Endothelial cell (in vitro differentiated cells): ENCODE measurements at regions not wholly inside any gene's neighbourhood (a gene's known extent, or its start where the extent isn't known, plus 50 kb on each side); places are given as distances from the start of the nearest gene placed in this dataset.
"Not testable (repeated sequence)": the region's sequence is repeated elsewhere in the genome, so short reads cannot be mapped to it uniquely, and the experiment has no call there.

Experiments
- DNase-seq: peaks from one replicate; pipeline ENCODE4 v3.0.0; 2021; ENCODE audit warnings: low spot score
- H3K27ac Mint-ChIP-seq: one replicate; pipeline ENCODE4 v1.8.0; 2021; ENCODE audit warnings: mixed read lengths, inconsistent platforms; ENCODE audit not compliant: unreplicated experiment
- H3K27me3 Mint-ChIP-seq: one replicate; pipeline ENCODE4 v1.8.0; 2021; ENCODE audit warnings: mild to moderate bottlenecking, moderate library complexity, mixed read lengths, inconsistent platforms; ENCODE audit not compliant: unreplicated experiment
- H3K36me3 Mint-ChIP-seq: one replicate; pipeline ENCODE4 v1.8.0; 2021; ENCODE audit warnings: mild to moderate bottlenecking, low read depth, mixed read lengths, inconsistent platforms; ENCODE audit not compliant: unreplicated experiment
- H3K4me1 Mint-ChIP-seq: one replicate; pipeline ENCODE4 v1.8.0; 2021; ENCODE audit warnings: mild to moderate bottlenecking, mixed read lengths, inconsistent platforms; ENCODE audit not compliant: unreplicated experiment
- H3K4me3 Mint-ChIP-seq: one replicate; pipeline ENCODE4 v1.8.0; 2021; ENCODE audit warnings: mild to moderate bottlenecking, mixed read lengths, inconsistent platforms; ENCODE audit not compliant: unreplicated experiment
- H3K9me3 Mint-ChIP-seq: one replicate; pipeline ENCODE4 v1.8.0; 2021; ENCODE audit warnings: mixed read lengths, inconsistent platforms; ENCODE audit not compliant: unreplicated experiment
- CTCF ChIP-seq: fragments of 200-600 bp; sonication (generic); IDR thresholded peaks from one replicate; pipeline ENCODE4 v1.5.0; 2021; ENCODE audit warnings: antibody characterized with exemption; ENCODE audit not compliant: unreplicated experiment

DNA sequence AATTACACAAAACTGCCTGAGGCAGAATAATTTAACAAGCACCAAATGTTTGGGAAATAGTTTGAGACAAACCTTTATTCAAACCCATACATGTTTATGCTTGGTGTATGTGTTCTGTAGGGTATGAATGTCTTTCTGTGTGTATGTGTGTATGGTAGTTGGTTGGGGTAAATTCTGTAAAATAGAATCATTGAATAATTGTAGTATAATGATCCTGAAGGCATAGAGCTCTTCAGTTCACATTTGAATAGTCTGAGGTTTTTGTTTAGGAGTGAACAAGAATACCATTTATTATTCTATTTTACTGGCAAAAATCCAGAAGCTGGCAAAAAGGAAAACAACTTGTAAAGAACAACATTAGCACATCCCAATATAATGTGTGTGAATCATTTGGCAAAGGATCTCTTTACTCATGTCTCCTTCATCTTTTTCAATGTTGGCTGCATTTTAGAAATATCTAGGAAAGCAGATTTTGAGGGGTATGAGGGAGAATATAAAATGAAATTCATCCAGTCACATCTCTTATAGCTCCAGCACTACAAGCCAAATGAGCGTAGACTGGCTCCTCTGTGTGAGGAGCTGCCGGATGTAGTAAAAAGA lies 70.4 kb upstream of the XIST start:
- Mint-ChIP-seq H3K4me3 (no peak overlapping the region), H3K27me3 (no peaks in the 10 kb centered on the region), H3K27ac (no peak overlapping the region), H3K9me3 (no peaks in the 10 kb centered on the region), H3K4me1 (no peaks in the 10 kb centered on the region), H3K36me3 (no peaks in the 10 kb centered on the region)
- TF ChIP-seq CTCF, result no peak
- DNase-seq, result no peak

GRCh38 chrX:73916931-73917667 lies 64.6 kb upstream of the XIST start:
- no peak for TF ChIP-seq CTCF
- H3K27me3 Mint-ChIP-seq, result no peaks in the 10 kb centered on the region
- DNase-seq, result no peak
- no peaks in the 10 kb centered on the region for H3K36me3 Mint-ChIP-seq
- peak overlapping the region; percentile 97 for H3K27ac Mint-ChIP-seq
- H3K9me3 Mint-ChIP-seq, result no peaks in the 10 kb centered on the region
- no peak overlapping the region for H3K4me3 Mint-ChIP-seq
- H3K4me1 Mint-ChIP-seq, result peaks cover 16% of the 10 kb centered on the region

DNA sequence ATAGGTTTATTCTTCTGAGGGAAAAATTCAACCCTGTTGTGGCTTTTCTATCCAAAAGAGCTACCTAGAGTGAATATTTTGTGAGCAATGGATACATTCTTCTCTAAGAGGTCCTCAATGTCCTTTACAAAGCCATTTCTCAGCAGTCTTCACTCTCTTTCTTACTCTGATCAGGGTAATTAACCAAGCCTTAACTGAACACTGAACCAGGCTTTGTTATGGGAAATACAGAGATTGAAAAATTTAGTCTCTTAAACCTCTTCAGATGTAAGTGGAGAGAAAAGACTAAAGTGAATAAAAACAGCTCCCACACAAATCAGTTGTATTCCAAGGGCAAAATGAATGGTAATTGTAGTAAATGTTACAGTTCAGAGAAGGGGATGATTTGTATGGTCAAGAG lies 64.0 kb upstream of the XIST start:
- Mint-ChIP-seq H3K4me1 (peaks cover 16% of the 10 kb centered on the region), H3K9me3 (no peaks in the 10 kb centered on the region), H3K27ac (peak overlapping the region; percentile 97), H3K36me3 (no peaks in the 10 kb centered on the region), H3K27me3 (no peaks in the 10 kb centered on the region), H3K4me3 (no peak overlapping the region)
- no peak for TF ChIP-seq CTCF
- DNase-seq, result no peak

- peaks cover 16% of the 10 kb centered on the region for H3K4me1 Mint-ChIP-seq
- not testable (repeated sequence) for H3K27me3 Mint-ChIP-seq, H3K9me3 Mint-ChIP-seq, H3K27ac Mint-ChIP-seq, H3K36me3 Mint-ChIP-seq, DNase-seq, H3K4me3 Mint-ChIP-seq
Observed at GRCh38 chrX:73914792-73915191, 62.3 kb upstream of the XIST start.

DNA sequence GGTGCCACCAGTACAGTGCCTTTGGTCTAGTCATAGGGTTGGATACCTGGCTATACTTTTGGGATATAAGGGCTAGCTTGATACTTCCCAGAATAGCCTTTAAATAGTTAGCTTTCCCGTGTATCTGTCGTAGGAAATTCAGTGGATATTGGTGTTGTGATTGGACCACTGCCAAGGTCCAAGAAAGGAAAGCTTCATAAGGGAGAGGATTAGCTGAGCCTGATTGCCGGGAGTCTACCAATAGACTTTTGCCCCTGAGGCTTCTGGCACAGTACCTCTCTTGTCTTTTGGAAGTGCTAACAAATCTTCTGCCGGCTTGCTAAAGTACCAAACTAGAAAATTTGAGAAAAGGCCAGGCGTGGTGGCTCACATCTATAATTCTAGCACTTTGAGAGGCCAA lies 61.1 kb upstream of the XIST start:
- no peaks in the 10 kb centered on the region for H3K36me3 Mint-ChIP-seq
- DNase-seq, result no peak
- no peak overlapping the region for H3K4me3 Mint-ChIP-seq
- no peaks in the 10 kb centered on the region for H3K9me3 Mint-ChIP-seq
- H3K27ac Mint-ChIP-seq, result no peak overlapping the region
- H3K4me1 Mint-ChIP-seq, result peaks cover 16% of the 10 kb centered on the region
- no peaks in the 10 kb centered on the region for H3K27me3 Mint-ChIP-seq
- no peak for TF ChIP-seq CTCF

GRCh38 chrX:73911946-73912345 lies 59.4 kb upstream of the XIST start:
- not testable (repeated sequence) for H3K27me3 Mint-ChIP-seq, H3K4me3 Mint-ChIP-seq, DNase-seq, H3K9me3 Mint-ChIP-seq, H3K27ac Mint-ChIP-seq, H3K36me3 Mint-ChIP-seq, H3K4me1 Mint-ChIP-seq

DNA sequence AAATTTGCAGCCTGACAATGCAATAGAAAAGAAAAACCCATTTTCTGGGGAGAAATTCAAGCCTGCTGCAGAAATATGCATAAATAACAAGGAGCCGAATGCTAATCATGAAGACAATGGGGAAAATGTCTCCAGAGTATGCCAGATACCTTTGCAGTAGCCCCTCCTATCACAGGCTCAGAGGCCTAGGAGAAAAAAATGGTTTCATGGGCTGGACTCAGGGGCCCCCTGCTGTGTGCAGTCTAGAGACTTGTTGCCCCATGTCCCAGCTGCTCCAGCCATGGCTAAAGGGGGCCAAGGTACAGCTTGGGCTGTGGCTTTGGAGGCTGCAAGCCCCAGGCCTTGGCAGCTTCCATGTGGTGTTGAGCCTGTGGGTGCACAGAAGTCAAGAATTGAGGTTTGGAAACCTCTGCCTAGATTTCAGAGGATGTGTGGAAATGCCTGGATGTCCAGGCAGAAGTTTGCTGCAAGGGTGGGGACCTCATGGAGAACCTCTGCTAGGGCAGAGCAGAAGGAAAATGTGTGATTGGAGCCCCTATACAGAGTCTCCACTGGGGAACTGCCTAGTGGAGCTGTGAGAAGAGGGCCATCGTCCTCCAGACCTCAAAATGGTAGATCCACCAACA lies 53.3 kb upstream of the XIST start:
- H3K27me3 Mint-ChIP-seq, H3K27ac Mint-ChIP-seq, H3K4me3 Mint-ChIP-seq, H3K36me3 Mint-ChIP-seq, H3K9me3 Mint-ChIP-seq, DNase-seq, H3K4me1 Mint-ChIP-seq: not testable (repeated sequence)
